ENCODE measurements at regions not wholly inside any gene's neighbourhood (a gene's known extent, or its start where the extent isn't known, plus 50 kb on each side); places are given as distances from the start of the nearest gene placed in this dataset.
A peak's percentile ranks its signal among the peaks of the same experiment; 100 is the strongest.
"Not testable (repeated sequence)": the region's sequence is repeated elsewhere in the genome, so short reads cannot be mapped to it uniquely, and the experiment has no call there.

DNA sequence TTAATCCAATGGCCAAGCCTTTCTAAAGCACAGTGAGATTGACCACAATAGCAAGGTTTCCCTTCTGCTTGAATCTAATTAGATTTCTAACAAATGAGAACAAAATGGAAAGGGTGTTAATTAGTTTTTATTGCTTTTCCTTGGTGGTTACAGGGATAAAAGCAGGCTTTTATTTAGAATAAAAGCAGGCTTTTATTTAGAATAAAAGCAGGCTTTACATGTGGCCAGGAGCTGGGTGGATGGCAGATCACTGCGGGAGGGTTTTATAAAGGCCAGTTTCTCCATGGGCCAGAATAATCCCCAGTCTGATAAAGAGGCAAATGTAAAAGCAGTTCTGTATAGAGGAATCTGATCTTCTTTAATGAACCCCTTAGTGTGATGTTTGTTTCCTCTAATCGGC is 470.2 kb downstream of the TMEM232 start:
- no peak for DNase-seq (ENCODE audit: missing footprints)
- ATAC-seq = no peak
- intact Hi-C loops (cut with DNase I) = no loop called here

DNA sequence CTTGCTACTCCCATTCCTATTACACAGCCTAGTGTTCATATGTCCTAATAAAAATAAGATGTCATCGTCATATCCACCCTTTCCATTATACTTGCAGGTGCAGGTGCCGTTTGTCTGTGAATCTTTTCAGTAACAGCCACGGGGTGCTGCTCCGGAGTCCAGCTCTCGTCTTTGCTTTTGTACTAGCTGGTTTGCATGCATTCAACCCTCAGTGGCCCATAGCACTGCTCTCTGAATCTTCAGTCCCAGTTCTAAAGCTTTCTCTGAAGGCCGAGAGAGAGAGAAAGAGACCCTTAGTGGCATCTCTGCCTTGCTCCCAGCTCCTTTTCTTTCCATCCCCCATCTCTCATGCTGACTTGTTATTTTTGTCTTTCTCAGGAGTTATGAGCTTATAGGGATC is 468.5 kb downstream of the TMEM232 start:
- DNase-seq (ENCODE audit: missing footprints) = no peak
- intact Hi-C loops (cut with DNase I) = no loop called here
- no peak for ATAC-seq

DNA sequence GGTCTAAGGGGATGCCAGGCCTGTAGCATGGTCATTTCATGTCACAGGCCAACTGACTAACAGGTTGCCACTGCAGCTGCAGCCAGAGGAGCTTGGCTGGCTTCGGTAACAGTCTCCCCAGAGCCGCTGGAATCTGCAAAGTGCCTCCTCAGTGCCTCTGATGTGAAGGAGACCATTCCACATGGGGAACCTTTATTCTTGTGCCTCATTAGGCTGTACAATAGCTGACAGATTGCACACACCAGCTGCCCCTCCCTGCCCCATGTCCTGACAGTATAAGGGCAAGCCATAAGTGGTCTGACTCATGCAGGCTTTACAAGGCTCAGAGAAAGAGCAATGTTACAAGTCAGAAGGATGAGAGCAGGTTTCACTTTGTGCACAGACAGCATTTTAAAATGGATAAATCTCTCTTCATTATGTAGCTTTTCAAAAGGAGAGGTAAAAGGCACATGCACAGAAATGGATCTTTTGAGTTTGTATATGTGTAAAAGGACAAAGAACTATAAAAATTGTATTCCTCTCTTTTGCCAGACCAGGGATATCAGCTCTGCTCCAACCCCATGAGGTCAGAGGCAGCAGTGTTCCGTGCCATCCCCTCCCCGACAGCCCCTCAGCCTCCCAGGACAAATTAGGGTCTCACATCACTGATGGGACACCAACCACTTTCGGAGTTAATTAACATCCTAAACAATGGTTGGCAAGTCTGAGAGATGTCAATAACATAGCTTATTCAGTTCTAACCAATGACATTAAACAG is 467.8 kb downstream of the TMEM232 start:
- intact Hi-C loops (cut with DNase I) = no loop called here
- no peak for DNase-seq (ENCODE audit: missing footprints)
- ATAC-seq = no peak

DNA sequence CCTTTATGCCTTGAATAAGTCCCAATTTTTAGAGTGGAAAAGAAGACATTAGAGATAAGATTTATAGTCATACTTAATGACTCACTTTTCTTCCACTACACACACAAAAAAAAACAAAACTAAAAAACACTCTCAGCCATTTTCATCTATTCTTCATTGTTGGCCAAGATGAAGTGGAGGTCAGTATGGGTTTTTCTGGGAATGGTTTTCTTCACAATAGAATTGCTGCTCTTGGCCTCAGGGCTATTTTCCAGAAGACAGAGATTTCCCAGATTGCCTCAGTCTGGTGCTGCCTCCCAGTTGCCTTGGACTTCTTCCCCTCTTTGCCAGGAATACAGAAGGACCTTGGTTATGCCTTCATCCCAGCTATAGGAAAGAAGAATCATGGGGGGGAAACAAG is 463.7 kb downstream of the TMEM232 start:
- intact Hi-C loops (cut with DNase I) = no loop called here
- ATAC-seq (peak; percentile 27), DNase-seq (ENCODE audit: missing footprints) (no peak)

DNA sequence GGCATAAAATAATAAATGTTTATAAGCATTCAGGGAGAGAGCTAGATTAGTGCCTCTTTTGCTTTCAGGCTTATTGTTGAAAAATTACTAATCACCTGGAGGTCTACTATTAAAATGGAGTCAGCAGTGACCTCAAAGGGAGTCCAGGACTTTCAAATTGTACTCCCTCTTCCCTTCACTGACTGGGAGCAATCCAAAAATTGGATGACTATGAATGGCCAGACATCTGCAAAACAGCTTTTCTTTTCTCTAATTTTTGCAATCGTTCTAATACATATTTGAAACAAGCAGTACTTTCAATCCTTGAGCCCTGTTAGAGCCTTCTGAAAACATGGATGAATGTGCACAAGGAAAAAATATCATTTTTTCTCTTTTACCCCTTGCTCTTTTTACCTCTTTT is 461.8 kb downstream of the TMEM232 start:
- DNase-seq (ENCODE audit: missing footprints) = no peak
- peak; percentile 41 for ATAC-seq

DNA sequence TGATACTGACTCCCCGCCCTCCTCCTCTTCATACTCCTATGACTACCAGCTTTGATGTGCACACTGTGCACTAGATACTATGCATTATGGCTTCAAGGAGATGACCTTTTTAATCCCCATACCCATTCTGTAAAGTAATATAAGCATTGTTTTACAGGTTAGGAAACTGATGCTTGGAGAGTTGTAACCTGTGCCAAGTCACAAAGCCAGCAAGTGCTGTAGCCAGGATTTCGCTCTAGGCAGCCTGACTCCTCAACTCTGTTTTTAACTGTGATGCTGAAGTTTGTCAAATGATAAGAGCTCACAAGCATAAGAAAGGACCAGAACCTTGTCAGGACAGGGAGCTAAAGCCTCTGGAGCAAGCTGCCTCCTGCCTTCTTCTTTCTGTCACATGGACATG is 461.3 kb downstream of the TMEM232 start:
- ATAC-seq = peak; percentile 58
- intact Hi-C loops (cut with DNase I) = no loop called here
- DNase-seq (ENCODE audit: missing footprints) = no peak

More for the DNA sequence above, 461.8 kb downstream of the TMEM232 start:
- intact Hi-C loops (cut with DNase I) = no loop called here

DNA sequence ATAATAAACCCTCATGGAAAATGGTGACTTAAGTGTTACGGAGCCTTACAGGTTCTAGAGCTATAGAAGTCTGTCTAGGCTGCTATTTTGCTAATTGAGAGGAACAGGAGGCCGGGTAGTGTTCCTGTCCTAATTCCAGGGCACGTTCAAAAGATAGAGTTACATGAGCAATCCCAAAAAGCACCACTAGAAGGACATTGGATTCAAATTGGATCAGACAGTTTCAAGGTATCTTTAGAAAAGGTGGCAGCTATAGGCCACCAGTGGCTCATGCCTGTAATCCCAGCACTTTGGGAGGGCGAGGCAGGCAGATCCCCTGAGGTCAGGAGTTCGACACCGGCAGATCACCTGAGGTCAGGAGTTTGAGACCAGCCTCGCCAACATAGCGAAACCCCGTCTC is 458.8 kb downstream of the TMEM232 start:
- DNase-seq (ENCODE audit: missing footprints) = no peak
- ATAC-seq = no peak
- intact Hi-C loops (cut with DNase I) = no loop called here

DNA sequence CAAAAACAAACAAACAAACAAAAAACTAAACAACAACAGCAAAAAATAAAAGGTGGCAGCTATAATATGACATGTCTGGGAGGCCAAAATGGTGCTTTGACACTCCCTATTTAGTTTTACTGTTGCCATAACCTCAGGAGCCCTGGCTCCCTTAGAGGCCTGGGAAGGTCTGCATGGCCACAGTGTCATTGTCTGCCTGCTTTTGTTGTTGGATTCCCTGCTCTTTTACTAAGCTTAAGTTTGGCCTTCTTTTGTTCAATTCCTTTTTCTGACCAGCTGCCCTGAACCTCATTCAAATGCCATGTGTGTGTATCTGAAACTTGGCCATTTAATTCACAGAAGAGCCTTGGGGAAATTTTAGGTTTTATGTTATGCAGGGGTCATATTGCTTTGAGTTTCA is 458.2 kb downstream of the TMEM232 start:
- DNase-seq (ENCODE audit: missing footprints) (no peak), ATAC-seq (no peak)
- intact Hi-C loops (cut with DNase I) = no loop called here

DNA sequence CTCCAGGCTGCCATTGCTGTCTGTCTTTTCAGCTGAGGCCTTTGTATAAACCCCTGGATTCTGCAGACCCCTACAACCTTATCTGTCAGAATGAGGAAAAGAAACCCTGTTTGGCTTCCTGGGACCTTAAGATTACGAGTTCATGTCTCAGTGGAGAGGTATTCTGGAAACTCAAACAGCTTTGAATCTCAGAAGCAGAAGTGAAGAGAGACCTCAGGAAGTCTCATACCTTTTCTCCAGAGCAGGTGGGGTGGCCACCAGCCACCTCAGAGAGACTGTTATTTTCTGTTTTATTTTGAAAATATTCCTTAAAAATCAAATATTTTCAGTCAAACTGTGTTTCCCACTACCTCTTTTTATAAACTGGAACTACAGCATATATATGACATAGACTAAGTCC is 457.5 kb downstream of the TMEM232 start:
- ATAC-seq (no peak), DNase-seq (ENCODE audit: missing footprints) (no peak)
- intact Hi-C loops (cut with DNase I) = no loop called here

DNA sequence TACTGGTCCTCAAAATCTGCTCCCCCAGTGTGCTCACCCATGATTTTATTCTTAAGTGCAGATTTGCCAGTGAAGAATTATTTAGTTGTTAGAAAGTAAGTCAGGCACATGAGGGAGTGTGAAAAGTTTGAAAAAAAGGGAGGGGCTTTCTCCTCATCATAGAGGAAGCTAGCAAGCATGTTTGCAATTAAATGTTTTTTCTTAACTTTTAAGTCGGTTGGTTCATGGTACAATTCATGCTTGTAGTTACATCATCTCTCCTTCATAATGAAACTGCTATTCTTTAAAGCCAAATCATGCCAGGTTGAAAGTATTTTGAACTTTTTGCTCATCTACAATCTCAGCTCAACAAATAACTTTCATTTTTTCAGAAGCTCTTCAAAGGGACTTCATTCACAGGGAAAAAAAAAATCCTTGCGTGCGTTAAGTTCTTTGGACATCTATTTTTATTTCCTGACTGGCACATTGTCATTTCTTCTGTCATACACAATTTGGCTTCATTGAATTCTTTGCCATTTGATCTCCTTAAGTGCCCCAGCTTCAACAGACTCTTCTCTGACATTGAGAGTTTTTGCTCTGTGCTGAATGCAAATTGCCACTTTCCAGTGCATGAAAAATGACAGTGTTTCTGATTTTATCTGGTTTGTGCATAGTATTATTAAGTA is 456.9 kb downstream of the TMEM232 start:
- intact Hi-C loops (cut with DNase I) = no loop called here
- DNase-seq (ENCODE audit: missing footprints) = no peak
- ATAC-seq = no peak

DNA sequence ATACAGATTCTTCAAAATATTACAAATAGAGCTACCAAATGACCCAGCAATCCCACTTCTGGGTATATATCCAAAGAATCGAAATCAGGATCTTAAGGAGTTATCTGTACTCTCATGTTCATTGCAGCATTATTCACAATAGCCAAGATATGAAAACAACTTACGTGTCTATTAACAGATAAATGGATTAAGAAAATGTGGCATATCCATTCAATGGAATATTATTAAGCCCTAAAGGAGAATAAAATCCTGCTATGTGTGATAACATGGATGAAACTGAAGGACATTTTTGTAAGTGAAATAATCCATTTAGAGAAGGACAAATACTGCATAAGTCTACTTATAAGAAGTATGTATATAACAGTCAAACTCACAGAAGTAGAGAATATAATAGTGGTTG is 450.6 kb downstream of the TMEM232 start:
- intact Hi-C loops (cut with DNase I) = no loop called here
- no peak for DNase-seq (ENCODE audit: missing footprints)
- no peak for ATAC-seq

DNA sequence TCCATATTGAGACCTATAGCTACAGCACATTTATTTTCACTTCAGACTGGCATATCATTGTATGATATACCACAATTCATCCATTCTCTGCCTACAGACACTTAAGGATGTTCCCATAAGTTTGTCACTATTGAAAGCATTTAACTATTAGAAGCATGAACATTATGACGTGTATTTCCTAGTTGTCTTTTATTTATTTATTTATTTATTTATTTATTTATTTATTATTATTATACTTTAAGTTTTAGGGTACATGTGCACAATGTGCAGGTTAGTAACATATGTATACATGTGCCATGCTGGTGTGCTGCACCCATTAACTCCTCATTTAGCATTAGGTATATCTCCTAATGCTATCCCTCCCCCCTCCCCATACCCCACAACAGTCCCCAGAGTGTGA is 448.0 kb downstream of the TMEM232 start:
- intact Hi-C loops (cut with DNase I); DNase-seq (ENCODE audit: missing footprints); ATAC-seq: not testable (repeated sequence)

DNA sequence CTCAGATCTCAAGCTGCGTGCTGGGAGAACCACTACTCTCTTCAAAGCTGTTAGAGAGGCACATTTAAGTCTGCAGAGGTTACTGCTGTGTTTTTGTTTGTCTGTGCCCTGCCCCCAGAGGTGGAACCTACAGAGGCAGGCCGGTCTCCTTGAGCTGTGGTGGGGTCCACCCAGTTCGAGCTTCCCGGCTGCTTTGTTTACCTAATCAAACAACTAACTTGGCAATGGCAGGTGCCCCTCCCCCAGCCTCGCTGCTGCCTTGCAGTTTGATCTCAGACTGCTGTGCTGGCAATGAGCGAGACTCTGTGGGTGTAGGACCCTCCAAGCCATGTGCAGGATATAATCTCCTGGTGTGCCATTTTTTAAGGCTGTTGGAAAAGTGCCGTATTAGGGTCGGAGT is 442.4 kb downstream of the TMEM232 start:
- DNase-seq (ENCODE audit: missing footprints); ATAC-seq; intact Hi-C loops (cut with DNase I): not testable (repeated sequence)

DNA sequence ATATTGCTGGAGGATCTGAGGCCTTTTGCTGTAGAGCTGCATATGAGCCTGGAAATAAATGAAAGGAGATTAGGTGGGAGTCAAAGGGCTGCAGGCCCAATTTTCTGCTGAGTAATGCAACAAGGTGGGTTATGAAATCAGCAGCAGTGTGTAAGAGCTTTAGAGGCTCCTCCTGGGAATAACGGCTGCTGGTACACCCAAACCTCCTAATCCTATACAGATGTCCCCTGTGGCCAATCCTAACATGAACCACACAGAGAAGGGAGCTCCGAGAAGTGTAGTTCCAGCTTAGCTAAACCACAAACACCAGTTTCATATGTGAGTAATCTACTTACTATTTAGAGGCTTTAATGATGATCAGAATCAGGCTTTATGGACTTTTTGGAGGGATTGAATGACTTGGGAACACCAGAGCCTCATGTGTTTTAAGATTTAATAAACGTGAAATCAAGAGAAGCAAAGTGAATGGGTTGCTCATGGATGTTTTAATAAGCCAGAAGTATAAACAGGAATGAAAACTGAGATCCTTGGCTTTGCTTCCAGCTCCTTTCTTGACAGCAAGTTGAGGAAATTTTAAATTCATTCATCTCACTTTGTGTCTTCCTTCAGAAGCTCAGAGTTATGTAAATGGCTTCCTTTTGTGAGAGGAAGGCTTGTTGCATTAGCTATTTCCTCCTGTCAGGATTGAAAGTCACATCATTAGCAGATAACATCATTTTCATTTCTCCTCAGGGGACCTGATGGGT is 437.5 kb downstream of the TMEM232 start:
- DNase-seq (ENCODE audit: missing footprints) = no peak
- ATAC-seq = no peak
- intact Hi-C loops (cut with DNase I) = no loop called here

DNA sequence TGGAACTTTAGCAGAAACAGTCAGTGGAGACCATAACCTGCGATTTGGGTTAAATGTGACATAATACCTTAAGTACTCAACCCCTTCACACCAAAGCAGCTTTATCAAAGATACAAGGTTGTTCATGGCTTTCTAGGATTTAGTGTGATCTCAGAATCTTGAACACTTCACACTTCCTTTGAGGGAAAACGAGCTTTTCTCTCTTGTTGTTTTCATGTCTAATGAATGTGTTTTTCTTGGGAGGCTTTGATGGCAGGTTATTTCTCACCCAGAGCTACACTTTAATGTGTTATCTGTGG is 437.0 kb downstream of the TMEM232 start:
- DNase-seq (ENCODE audit: missing footprints) = no peak

DNA sequence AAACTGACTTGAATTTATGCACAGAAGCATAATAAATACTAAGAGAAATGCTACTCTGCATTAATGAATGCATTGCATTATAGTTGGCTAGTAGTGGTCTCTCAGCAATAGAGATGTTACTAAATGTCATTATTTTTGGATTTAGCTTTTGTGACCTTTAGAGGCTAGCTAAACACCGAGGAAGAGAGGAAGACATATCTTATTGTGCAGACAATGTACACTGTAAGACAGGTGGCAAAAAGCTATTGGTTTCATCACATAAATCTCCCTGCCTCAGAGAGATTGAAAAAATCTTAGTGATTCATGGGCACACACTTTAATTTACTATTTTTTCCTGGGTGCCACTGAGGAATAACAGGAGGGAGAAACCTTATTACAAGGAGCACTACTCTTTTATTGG is 435.9 kb downstream of the TMEM232 start:
- DNase-seq (ENCODE audit: missing footprints) = no peak

More for the DNA sequence above, 437.0 kb downstream of the TMEM232 start:
- intact Hi-C loops (cut with DNase I) = no loop called here
- ATAC-seq = no peak

DNA sequence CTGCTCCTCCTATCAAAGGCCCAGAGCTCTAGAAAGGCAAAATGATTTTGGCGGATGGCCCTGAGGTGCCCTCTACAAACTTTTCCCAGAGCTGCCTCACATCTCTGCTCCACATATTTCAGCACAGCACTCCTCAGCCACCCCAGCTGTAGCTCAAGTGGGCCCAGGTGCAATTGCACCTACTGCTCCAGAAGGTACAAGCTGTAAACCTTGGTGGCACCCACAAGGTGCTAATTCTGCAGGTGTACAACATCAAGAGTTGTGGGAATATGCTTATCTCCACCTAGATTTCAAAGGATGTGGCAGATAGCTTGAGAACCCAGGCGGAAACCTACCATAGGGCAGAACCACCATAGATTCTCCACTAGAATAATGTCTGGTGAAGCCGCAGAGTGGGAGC is 432.2 kb downstream of the TMEM232 start:
- intact Hi-C loops (cut with DNase I) = no loop called here
- ATAC-seq (no peak), DNase-seq (ENCODE audit: missing footprints) (no peak)

More for the DNA sequence above, 435.9 kb downstream of the TMEM232 start:
- ATAC-seq = no peak
- intact Hi-C loops (cut with DNase I) = no loop called here

DNA sequence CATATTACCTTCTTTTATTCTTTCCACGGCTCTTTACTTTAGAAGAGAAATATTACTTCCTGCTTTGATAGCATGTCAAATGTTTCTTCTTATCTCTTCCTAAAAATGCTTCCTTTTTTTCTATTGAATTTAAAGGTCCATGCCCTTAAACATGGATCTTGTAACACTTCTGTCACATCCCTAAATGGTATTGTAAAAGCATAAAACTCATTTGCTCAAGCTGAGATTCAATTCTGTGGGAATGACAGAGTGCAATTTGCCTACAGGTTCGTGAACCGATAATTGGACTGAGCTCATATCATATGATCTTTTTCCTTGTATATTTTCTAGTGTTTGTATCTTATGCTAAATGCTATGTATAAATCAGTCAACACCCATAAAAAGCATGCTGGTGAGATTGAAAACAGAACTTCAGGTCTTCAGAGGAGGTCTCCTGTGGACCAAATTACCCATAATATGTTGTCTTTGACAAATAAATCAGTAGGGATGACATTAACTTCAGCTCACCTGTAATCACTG is 429.3 kb downstream of the TMEM232 start:
- DNase-seq (ENCODE audit: missing footprints) (no peak), ATAC-seq (no peak)
- intact Hi-C loops (cut with DNase I) = no loop called here

DNA sequence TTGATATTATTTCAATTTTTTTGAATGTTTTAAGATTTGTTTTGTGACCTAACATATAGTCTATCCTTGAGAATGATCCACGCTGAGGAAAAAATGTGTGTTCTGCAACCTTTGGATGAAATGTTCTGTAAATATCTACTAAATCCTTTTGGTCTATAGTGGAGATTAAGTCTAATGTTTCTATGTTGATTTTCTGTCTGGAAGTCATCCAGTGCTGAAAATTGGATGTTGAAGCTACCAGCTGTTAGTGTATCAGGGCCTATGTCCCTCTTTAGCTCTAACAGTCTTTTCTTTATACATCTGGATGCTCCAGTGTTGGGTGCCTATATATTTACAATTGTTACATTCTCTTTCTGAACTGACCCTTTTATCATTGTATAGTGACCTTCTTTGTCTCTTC is 422.3 kb downstream of the TMEM232 start:
- intact Hi-C loops (cut with DNase I) = no loop called here
- DNase-seq (ENCODE audit: missing footprints) (no peak), ATAC-seq (no peak)

DNA sequence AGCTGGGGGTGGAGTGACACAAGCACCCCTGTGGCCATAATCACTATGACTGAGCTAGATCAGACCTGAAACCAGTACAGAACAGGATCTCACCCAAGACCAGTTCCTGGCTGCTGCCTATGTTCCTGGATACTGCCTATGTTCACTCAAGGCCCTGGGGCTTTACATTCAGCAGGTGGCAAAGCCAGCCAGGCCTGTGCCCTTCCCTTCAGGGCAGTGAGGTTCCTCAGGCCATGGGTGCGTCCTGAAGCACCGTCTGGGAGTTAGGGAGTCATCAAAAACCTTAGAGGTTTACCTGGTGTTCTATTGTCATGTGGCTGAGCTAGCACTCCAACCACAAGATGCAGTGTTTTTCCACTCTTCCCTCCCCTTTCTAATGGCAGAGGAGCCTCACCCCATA is 419.8 kb downstream of the TMEM232 start:
- DNase-seq (ENCODE audit: missing footprints) (no peak), ATAC-seq (no peak)
- intact Hi-C loops (cut with DNase I) = no loop called here

Data from Right ventricle myocardium inferior (tissue), 1 donor.